Trophoblast cell (in vitro differentiated cells and primary cell): ENCODE measurements at regions not wholly inside any gene's neighbourhood (a gene's known extent, or its start where the extent isn't known, plus 50 kb on each side); places are given as distances from the start of the nearest gene placed in this dataset.

Experiments used
- DNase-seq, 2 donors: peaks; one replicate each; pipeline ENCODE4 v3.0.0-alpha.2; 2016
- H2AFZ ChIP-seq: 2 replicates; pipeline ENCODE4 v1.6.1; 2013; ENCODE audit warnings: low read length, moderate library complexity, mild to moderate bottlenecking; ENCODE audit not compliant: insufficient read depth, poor library complexity
- H2AK5ac ChIP-seq: 2 replicates; pipeline ENCODE4 v1.6.1; 2013; ENCODE audit warnings: mild to moderate bottlenecking, low read length
- H2BK120ac ChIP-seq: 2 replicates; pipeline ENCODE4 v1.6.1; 2013; ENCODE audit warnings: low read length, mild to moderate bottlenecking, moderate library complexity; ENCODE audit not compliant: insufficient read depth, poor library complexity
- H2BK12ac ChIP-seq: 2 replicates; pipeline ENCODE4 v1.6.1; 2013; ENCODE audit warnings: mild to moderate bottlenecking, low read length, moderate library complexity
- H2BK5ac ChIP-seq: 2 replicates; pipeline ENCODE4 v1.6.1; 2013; ENCODE audit warnings: low read length, low read depth, moderate library complexity, mild to moderate bottlenecking; ENCODE audit not compliant: poor library complexity
- H3K14ac ChIP-seq: 2 replicates; pipeline ENCODE4 v1.6.1; 2013; ENCODE audit warnings: mild to moderate bottlenecking, low read length
- H3K18ac ChIP-seq: 2 replicates; pipeline ENCODE4 v1.6.1; 2013; ENCODE audit warnings: mild to moderate bottlenecking, low read length
- H3K23ac ChIP-seq: 2 replicates; pipeline ENCODE4 v1.6.1; 2013; ENCODE audit warnings: low read length
- H3K27ac ChIP-seq: 2 replicates; pipeline ENCODE4 v1.5.1; 2013; ENCODE audit warnings: low read depth, mild to moderate bottlenecking, inconsistent platforms, low read length, moderate library complexity
- H3K27me3 ChIP-seq: 2 replicates; pipeline ENCODE4 v1.6.1; 2013; ENCODE audit warnings: inconsistent platforms, mild to moderate bottlenecking, low read length, moderate library complexity; ENCODE audit not compliant: insufficient read depth
- H3K36me3 ChIP-seq, 2 experiments: 1 replicate in 1 of 2; 2 replicates in 1 of 2; pipeline ENCODE4 v1.6.1; 2013; ENCODE audit warnings: low read length in 2 of 2, mild to moderate bottlenecking in 2 of 2, moderate library complexity in 1 of 2; ENCODE audit not compliant: insufficient read depth in 2 of 2, control insufficient read depth in 1 of 2
- H3K4ac ChIP-seq: 2 replicates; pipeline ENCODE4 v1.6.1; 2013; ENCODE audit warnings: low read depth, mild to moderate bottlenecking, low read length, moderate library complexity
- H3K4me1 ChIP-seq, 2 experiments: 1 replicate in 1 of 2; 2 replicates in 1 of 2; pipeline ENCODE4 v1.6.1; 2013; ENCODE audit warnings: low read length in 2 of 2, mild to moderate bottlenecking in 2 of 2, moderate library complexity in 1 of 2; ENCODE audit not compliant: insufficient read depth in 2 of 2, control insufficient read depth in 1 of 2
- H3K4me2 ChIP-seq: 2 replicates; pipeline ENCODE4 v1.6.1; 2013; ENCODE audit warnings: inconsistent platforms, mild to moderate bottlenecking, low read length, moderate library complexity
- H3K4me3 ChIP-seq: 2 replicates; pipeline ENCODE4 v1.5.1; 2013; ENCODE audit warnings: mild to moderate bottlenecking, low read depth, low read length, inconsistent platforms
- H3K79me1 ChIP-seq: one replicate; pipeline ENCODE4 v1.6.1; 2013; ENCODE audit warnings: low read length
- H3K79me2 ChIP-seq: 2 replicates; pipeline ENCODE4 v1.6.1; 2013; ENCODE audit warnings: low read length, mild to moderate bottlenecking; ENCODE audit not compliant: control insufficient read depth, insufficient read depth, poor library complexity
- H3K9ac ChIP-seq: 2 replicates; pipeline ENCODE4 v1.6.1; 2013; ENCODE audit warnings: mild to moderate bottlenecking, low read length
- H3K9me3 ChIP-seq: 2 replicates; pipeline ENCODE4 v1.6.1; 2013; ENCODE audit warnings: low read depth, mild to moderate bottlenecking, control low read depth, inconsistent platforms, low read length; ENCODE audit not compliant: insufficient read depth
- H4K12ac ChIP-seq: 2 replicates; pipeline ENCODE4 v1.6.1; 2013; ENCODE audit warnings: low read depth, mild to moderate bottlenecking, low read length, moderate library complexity
- H4K8ac ChIP-seq: 2 replicates; pipeline ENCODE4 v1.6.1; 2013; ENCODE audit warnings: low read depth, mild to moderate bottlenecking, low read length, moderate library complexity
- H4K91ac ChIP-seq: one replicate; pipeline ENCODE4 v1.6.1; 2013; ENCODE audit warnings: low read depth, mild to moderate bottlenecking, low read length, moderate library complexity
- WGBS: extraction: QIAGEN DNeasy Blood & Tissue Kit; methylation state at CpG from one replicate; pipeline ENCODE4 v1.1.7; 2013; ENCODE audit warnings: missing lambda C conversion rate; ENCODE audit not compliant: insufficient read length, insufficient coverage; ENCODE audit errors: extremely low coverage; 5-methylcytosine and 5-hydroxymethylcytosine counted together

DNA sequence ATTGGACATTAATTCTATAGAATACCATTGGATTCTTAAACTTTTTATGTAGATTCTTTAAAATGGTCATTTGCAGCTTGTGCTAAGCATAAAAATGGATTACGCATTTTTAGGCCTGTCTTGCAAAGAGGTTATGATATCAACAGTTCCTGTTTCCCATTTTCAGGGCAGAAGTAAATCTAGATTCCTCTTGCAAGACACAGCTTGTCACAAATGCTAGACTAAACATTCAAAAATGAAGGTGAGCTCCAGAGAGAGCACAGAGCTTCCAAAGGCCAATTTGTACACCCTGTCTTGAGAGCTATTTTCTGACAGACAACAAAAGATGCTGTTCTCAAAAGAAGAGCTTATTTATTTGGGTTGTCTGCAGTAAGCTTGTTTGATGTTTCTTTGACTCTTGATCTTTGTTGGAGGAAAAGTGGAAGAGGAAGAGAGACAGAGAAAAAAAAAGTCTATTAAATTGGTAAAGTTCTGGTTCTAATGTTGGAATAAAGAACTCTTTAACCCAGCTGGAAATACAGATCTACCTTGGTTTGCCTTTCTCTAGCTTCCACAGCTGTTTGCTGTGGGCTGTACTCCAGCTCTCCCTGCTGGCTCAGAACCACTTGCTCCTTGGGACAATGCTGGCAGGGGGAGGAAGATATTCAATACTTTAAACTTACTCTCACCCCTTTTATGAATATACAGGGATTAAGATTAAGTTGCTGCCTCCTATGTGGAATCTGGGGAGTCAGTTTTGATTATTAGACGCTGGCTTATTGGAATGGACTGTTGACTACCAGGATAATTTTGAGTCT, 651.8 kb downstream of the CDH11 start:
- no peak overlapping the region for H3K4me3 ChIP-seq

DNA sequence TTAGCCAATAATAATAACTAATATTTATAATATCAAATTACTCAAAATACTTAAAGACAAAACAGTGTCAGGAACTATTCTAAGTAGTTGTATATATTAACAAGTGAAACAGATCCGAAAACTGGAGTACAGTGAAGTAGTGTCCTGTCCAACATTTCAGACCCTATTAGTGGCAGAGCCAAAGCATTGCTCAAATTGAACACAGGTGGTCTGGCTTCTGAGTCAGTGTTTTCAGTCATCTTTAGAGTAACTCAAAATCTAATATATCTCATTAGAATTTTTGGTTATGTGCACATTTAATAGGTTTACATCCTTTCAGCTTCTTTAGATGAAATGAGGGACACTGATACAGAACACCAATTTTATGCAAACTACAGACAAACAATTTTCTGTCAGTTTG, 652.5 kb downstream of the CDH11 start:
- Histone ChIP-seq H3K27me3 (no peaks in the 10 kb centered on the region), H3K79me1 (no peaks in the 10 kb centered on the region), H3K9me3 (no peaks in the 10 kb centered on the region), H3K4me3 (no peak overlapping the region), H3K9ac (no peak overlapping the region), H3K79me2 (no peaks in the 10 kb centered on the region), H3K4ac (no peak overlapping the region), H3K18ac (no peak overlapping the region), H4K8ac (no peak overlapping the region), H2BK12ac (no peak overlapping the region), H3K4me1 (peaks cover 0 to 2% of the 10 kb centered on the region in 2 experiments), H2BK5ac (no peak overlapping the region), H3K4me2 (no peak overlapping the region), H3K27ac (no peak overlapping the region), H4K91ac (no peak overlapping the region), H2BK120ac (no peak overlapping the region), H3K14ac (no peak overlapping the region), H3K23ac (no peak overlapping the region), H4K12ac (no peak overlapping the region), H3K36me3 (no peaks in the 10 kb centered on the region), H2AFZ (no peak overlapping the region), H2AK5ac (no peak overlapping the region)
- no peak for DNase-seq
- WGBS, result no CpG with 5 or more reads among the region's 1 CpG

More for the DNA sequence above, 651.8 kb downstream of the CDH11 start:
- no peak overlapping the region for H4K91ac ChIP-seq
- H3K9ac ChIP-seq, result no peak overlapping the region
- H3K36me3 ChIP-seq, result no peaks in the 10 kb centered on the region
- no peak overlapping the region for H2BK12ac ChIP-seq
- no peak overlapping the region for H2AK5ac ChIP-seq
- H3K79me1 ChIP-seq, result no peaks in the 10 kb centered on the region
- H3K14ac ChIP-seq, result no peak overlapping the region
- no peaks in the 10 kb centered on the region for H3K79me2 ChIP-seq
- no peak overlapping the region for H3K27ac ChIP-seq
- no peak overlapping the region for H2BK5ac ChIP-seq
- no peak for DNase-seq
- WGBS, result no CpG with 5 or more reads among the region's 2 CpGs
- H3K27me3 ChIP-seq, result no peaks in the 10 kb centered on the region
- H3K4me2 ChIP-seq, result no peak overlapping the region
- H4K8ac ChIP-seq, result no peak overlapping the region
- no peak overlapping the region for H3K18ac ChIP-seq
- no peak overlapping the region for H3K4ac ChIP-seq
- no peaks in the 10 kb centered on the region for H3K9me3 ChIP-seq
- H3K4me1 ChIP-seq, result peaks cover 0 to 2% of the 10 kb centered on the region in 2 experiments
- no peak overlapping the region for H2AFZ ChIP-seq
- H4K12ac ChIP-seq, result no peak overlapping the region
- no peak overlapping the region for H2BK120ac ChIP-seq
- no peak overlapping the region for H3K23ac ChIP-seq

DNA sequence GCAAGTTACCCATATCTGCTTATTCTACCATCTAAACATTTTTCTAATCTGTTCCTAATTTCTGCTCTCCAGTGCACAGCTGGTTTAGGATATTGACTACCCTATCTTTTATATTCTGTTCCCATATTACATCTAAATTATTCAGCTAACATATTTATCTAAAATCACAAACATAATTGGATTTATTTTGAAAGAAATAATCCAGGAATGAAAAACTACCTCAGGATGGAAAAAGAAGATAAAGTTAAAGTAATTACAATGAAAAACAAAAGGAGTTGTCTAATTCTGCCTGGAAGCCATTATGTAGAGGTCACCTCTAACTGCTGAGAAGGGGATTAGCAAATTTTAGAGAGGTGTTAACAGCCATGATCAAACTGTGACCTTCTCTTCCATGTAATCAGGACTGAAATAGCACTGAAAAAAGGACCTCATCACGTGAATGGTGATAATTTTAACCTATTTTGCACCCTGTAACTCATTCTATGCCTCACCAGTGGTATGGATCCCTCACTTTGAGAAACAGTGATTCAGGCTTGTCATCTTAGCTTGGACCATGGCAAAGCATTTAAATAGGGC, 653.3 kb downstream of the CDH11 start:
- H4K12ac ChIP-seq, result no peak overlapping the region

DNA sequence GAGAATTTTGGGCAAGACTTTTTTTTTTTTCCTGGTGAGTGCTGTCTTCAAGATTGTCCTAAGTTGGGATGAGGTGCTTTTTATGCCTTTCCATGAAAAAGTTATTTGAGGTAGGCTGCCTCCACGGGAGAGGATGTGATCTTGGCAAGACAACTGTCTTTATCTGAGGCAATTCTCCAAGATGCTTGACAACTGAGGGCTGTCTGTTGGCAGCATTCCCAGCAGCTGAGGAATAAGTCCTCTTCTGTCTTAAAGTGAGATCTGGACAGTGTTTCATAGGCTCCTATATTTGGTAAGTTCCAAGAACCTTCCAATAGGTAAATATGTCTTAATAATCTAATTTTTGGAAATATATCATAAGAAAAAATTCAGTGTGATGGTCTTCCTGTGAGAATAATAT, 662.0 kb downstream of the CDH11 start:
- no peaks in the 10 kb centered on the region for H3K79me1 ChIP-seq
- no peak overlapping the region for H2BK12ac ChIP-seq
- H3K9ac ChIP-seq, result no peak overlapping the region
- no peak overlapping the region for H3K14ac ChIP-seq
- no peaks in the 10 kb centered on the region for H3K9me3 ChIP-seq
- no peak overlapping the region for H4K91ac ChIP-seq
- H3K36me3 ChIP-seq, result no peaks in the 10 kb centered on the region
- no peaks in the 10 kb centered on the region for H3K79me2 ChIP-seq
- WGBS, result no CpG with 5 or more reads among the region's 1 CpG
- no peak overlapping the region for H2BK5ac ChIP-seq
- DNase-seq, result no peak
- H3K4me2 ChIP-seq, result no peak overlapping the region
- H3K18ac ChIP-seq, result no peak overlapping the region
- H3K4me3 ChIP-seq, result no peak overlapping the region
- no peak overlapping the region for H3K27ac ChIP-seq
- no peak overlapping the region for H4K12ac ChIP-seq
- H3K23ac ChIP-seq, result no peak overlapping the region
- no peak overlapping the region for H2AFZ ChIP-seq
- H3K4ac ChIP-seq, result no peak overlapping the region
- no peak overlapping the region for H2AK5ac ChIP-seq
- no peak overlapping the region for H2BK120ac ChIP-seq
- no peaks in the 10 kb centered on the region for H3K4me1 ChIP-seq
- H4K8ac ChIP-seq, result no peak overlapping the region
- no peaks in the 10 kb centered on the region for H3K27me3 ChIP-seq

More for the DNA sequence above, 653.3 kb downstream of the CDH11 start:
- no peak overlapping the region for H3K27ac ChIP-seq
- H3K23ac ChIP-seq, result no peak overlapping the region
- H4K8ac ChIP-seq, result no peak overlapping the region
- no peaks in the 10 kb centered on the region for H3K79me1 ChIP-seq
- H4K91ac ChIP-seq, result no peak overlapping the region
- no peak overlapping the region for H2BK5ac ChIP-seq
- H3K4ac ChIP-seq, result no peak overlapping the region
- no peaks in the 10 kb centered on the region for H3K79me2 ChIP-seq
- H3K36me3 ChIP-seq, result no peaks in the 10 kb centered on the region
- H3K4me3 ChIP-seq, result no peak overlapping the region
- no peak overlapping the region for H3K9ac ChIP-seq
- no peak overlapping the region for H3K18ac ChIP-seq
- no peak overlapping the region for H2BK12ac ChIP-seq
- no peaks in the 10 kb centered on the region for H3K27me3 ChIP-seq
- H2AK5ac ChIP-seq, result no peak overlapping the region
- no peak overlapping the region for H3K14ac ChIP-seq
- H3K4me2 ChIP-seq, result no peak overlapping the region
- no peaks in the 10 kb centered on the region for H3K9me3 ChIP-seq
- no CpG with 5 or more reads among the region's 1 CpG for WGBS
- H2AFZ ChIP-seq, result no peak overlapping the region
- peaks cover 0 to 2% of the 10 kb centered on the region in 2 experiments for H3K4me1 ChIP-seq
- H2BK120ac ChIP-seq, result no peak overlapping the region
- DNase-seq, result no peak
